HepG2 (cell line): ENCODE measurements at regions not wholly inside any gene's neighbourhood (a gene's known extent, or its start where the extent isn't known, plus 50 kb on each side); places are given as distances from the start of the nearest gene placed in this dataset.

Experiments
- ATAC-seq: fragments of 200-7000 bp; cut with Tn5 transposase; 3 replicates; pipeline ENCODE4 v1.9.1; 2020; ENCODE audit warnings: mild to moderate bottlenecking, moderate library complexity
- BruUV-seq: library from RNA; stranded (reverse); fragments of 400-500 nt; replicated peaks from 2 replicates; lab custom pipeline; 2021; lab: Mats Ljungman, UMichigan
- CTCF ChIA-PET: fragments of 300-600 bp; formaldehyde crosslinking; extraction: SDS; loops from one replicate; lab custom pipeline; 2021; ENCODE audit warnings: low total read pairs, inconsistent platforms, low intra/inter-chr PET ratio; lab: Yijun Ruan, JAX
- POLR2A ChIA-PET: fragments of 350-600 bp; sonication (Branson Sonifier 250); formaldehyde crosslinking; loops from one replicate; lab custom pipeline; 2020; ENCODE audit warnings: antibody characterized with exemption, inconsistent platforms; lab: Yijun Ruan, JAX
- DNase-seq: peaks from one replicate; pipeline ENCODE4 v3.0.0-alpha.2; 2015; ENCODE audit warnings: low spot score
- FAIRE-seq: peaks from 3 replicates; lab custom pipeline; 2011; peaks lifted over from hg19 to GRCh38; lab: Jason Lieb, UNC
- H2AFZ ChIP-seq: one replicate; pipeline ENCODE4 v1.6.1; 2011; ENCODE audit warnings: low read length, inconsistent platforms
- H3K27ac ChIP-seq: fragments of 300-600 bp; 3 replicates; pipeline ENCODE4 v1.8.0; 2011; ENCODE audit warnings: mixed run types, mild to moderate bottlenecking, mixed read lengths, low read length, inconsistent platforms; ENCODE audit not compliant: insufficient read depth; ENCODE audit errors: extremely low read length
- H3K27me3 ChIP-seq, 2 experiments: fragments of 200-600 bp in 1 of 2; 2 replicates in 1 of 2; 3 replicates in 1 of 2; pipeline versions ENCODE4 v1.6.0 to v1.8.0; 2011; ENCODE audit warnings: low read length in 2 of 2, mild to moderate bottlenecking in 2 of 2, moderate library complexity in 2 of 2, inconsistent platforms in 1 of 2; ENCODE audit not compliant: insufficient read depth in 2 of 2, control insufficient read depth in 1 of 2
- H3K36me3 ChIP-seq, 2 experiments: fragments of 200-600 bp in 1 of 2; replicated peaks in 1 of 2; 2 replicates in 1 of 2; 3 replicates in 1 of 2; pipeline versions ENCODE4 v1.5.1 to v1.8.0; 2011; ENCODE audit warnings: low read length in 2 of 2, inconsistent platforms in 1 of 2; ENCODE audit not compliant: insufficient read depth in 2 of 2, control insufficient read depth in 1 of 2
- H3K4me1 ChIP-seq: 2 replicates; pipeline ENCODE4 v1.5.1; 2012; ENCODE audit warnings: low read length, inconsistent platforms; ENCODE audit not compliant: insufficient read depth
- H3K4me2 ChIP-seq: 2 replicates; pipeline ENCODE4 v1.6.0; 2011; ENCODE audit warnings: low read depth, low read length, inconsistent platforms
- H3K4me3 ChIP-seq, 3 experiments: fragments of 200-600 bp in 1 of 3; sonication (generic), shearing (Covaris generic) in 1 of 3; replicated peaks in 1 of 3; 2 replicates each; pipeline ENCODE4 v1.5.1; 2011 to 2016; ENCODE audit warnings: low read length in 3 of 3, inconsistent platforms in 2 of 3, low read depth in 2 of 3, mild to moderate bottlenecking in 2 of 3, control low read depth in 1 of 3, mixed read lengths in 1 of 3; ENCODE audit not compliant: insufficient read depth in 1 of 3
- H3K79me2 ChIP-seq: one replicate; pipeline ENCODE4 v1.6.1; 2011; ENCODE audit warnings: low read length, inconsistent platforms; ENCODE audit not compliant: insufficient read depth
- H3K9ac ChIP-seq: 2 replicates; pipeline ENCODE4 v1.6.0; 2011; ENCODE audit warnings: mild to moderate bottlenecking, low read depth, low read length, inconsistent platforms; ENCODE audit not compliant: insufficient read depth
- H3K9me3 ChIP-seq: 2 replicates; pipeline ENCODE4 v1.5.1; 2012; ENCODE audit warnings: mild to moderate bottlenecking, low read length
- H4K20me1 ChIP-seq: 2 replicates; pipeline ENCODE4 v1.6.0; 2011; ENCODE audit warnings: inconsistent platforms, mild to moderate bottlenecking, low read length, moderate library complexity; ENCODE audit not compliant: insufficient read depth
- EHMT2 ChIP-seq: fragments of 200-600 bp; sonication (generic); IDR thresholded peaks from 2 replicates; pipeline ENCODE4 v1.7.0; 2017; ENCODE audit warnings: antibody characterized with exemption, low read depth, low read length, borderline replicate concordance
- HMG20B ChIP-seq: conservative IDR thresholded peaks from 2 replicates; pipeline ENCODE4 v1.6.1; 2016; ENCODE audit warnings: missing genetic modification reagents, missing compliant biosample characterization
- HNRNPUL1 ChIP-seq: fragments of 200-400 bp; formaldehyde crosslinking; IDR thresholded peaks from 2 replicates; pipeline ENCODE4 v1.6.1; 2017; ENCODE audit warnings: low read depth, mild to moderate bottlenecking, low read length, moderate library complexity
- MTA3 ChIP-seq: sonication (generic); formaldehyde crosslinking; IDR thresholded peaks from 2 replicates; pipeline ENCODE4 v1.4.0; 2020; ENCODE audit warnings: missing genetic modification reagents
- MYNN ChIP-seq: sonication (generic); formaldehyde crosslinking; IDR thresholded peaks from 2 replicates; pipeline ENCODE4 v1.4.0; 2020; ENCODE audit warnings: mild to moderate bottlenecking, low read depth, missing genetic modification reagents
- NFATC3 ChIP-seq: sonication (generic); formaldehyde crosslinking; IDR thresholded peaks from 2 replicates; pipeline ENCODE4 v1.5.1; 2020; ENCODE audit warnings: mild to moderate bottlenecking, missing genetic modification reagents
- NFE2L1 ChIP-seq: sonication (generic); formaldehyde crosslinking; IDR thresholded peaks from 2 replicates; pipeline ENCODE4 v1.4.0; 2020; ENCODE audit warnings: missing genetic modification reagents, mild to moderate bottlenecking, borderline replicate concordance
- REPIN1 ChIP-seq: sonication (generic); formaldehyde crosslinking; IDR thresholded peaks from 2 replicates; pipeline ENCODE4 v1.8.0; 2022; ENCODE audit warnings: missing genetic modification reagents, low read depth, mild to moderate bottlenecking, borderline replicate concordance
- SATB2 ChIP-seq: sonication (generic); formaldehyde crosslinking; IDR thresholded peaks from 2 replicates; pipeline ENCODE4 v1.5.0; 2020; ENCODE audit warnings: missing genetic modification reagents
- SMYD3 ChIP-seq: sonication (generic); formaldehyde crosslinking; IDR thresholded peaks from 2 replicates; pipeline ENCODE4 v1.8.1; 2023; ENCODE audit warnings: mild to moderate bottlenecking, missing genetic modification reagents
- ZNF264 ChIP-seq: sonication (generic); formaldehyde crosslinking; IDR thresholded peaks from 2 replicates; pipeline ENCODE4 v1.4.0; 2020; ENCODE audit warnings: missing genetic modification reagents
- ZNF33A ChIP-seq: sonication (generic); formaldehyde crosslinking; IDR thresholded peaks from 2 replicates; pipeline ENCODE4 v1.5.1; 2020; ENCODE audit warnings: missing genetic modification reagents, mild to moderate bottlenecking, moderate library complexity, borderline replicate concordance
- ZNF350 ChIP-seq: sonication (generic); formaldehyde crosslinking; IDR thresholded peaks from 2 replicates; pipeline ENCODE4 v1.4.0; 2020; ENCODE audit warnings: mild to moderate bottlenecking, low read depth, missing genetic modification reagents, borderline replicate concordance
- ZNF550 ChIP-seq: sonication (generic); formaldehyde crosslinking; IDR thresholded peaks from 2 replicates; pipeline ENCODE4 v1.4.0; 2020; ENCODE audit warnings: mild to moderate bottlenecking, missing genetic modification reagents, borderline replicate concordance
- ZNF558 ChIP-seq: sonication (generic); formaldehyde crosslinking; IDR thresholded peaks from 2 replicates; pipeline ENCODE4 v1.9.0; 2022; ENCODE audit warnings: mild to moderate bottlenecking, missing genetic modification reagents, borderline replicate concordance
- ZNF564 ChIP-seq: sonication (generic); formaldehyde crosslinking; IDR thresholded peaks from 2 replicates; pipeline ENCODE4 v1.8.1; 2023; ENCODE audit warnings: mild to moderate bottlenecking, missing genetic modification reagents
- WGBS: methylation state at CpG from one replicate; pipeline ENCODE4 v1.1.6; 2017; ENCODE audit warnings: low lambda C conversion rate; 5-methylcytosine and 5-hydroxymethylcytosine counted together
- in situ Hi-C: cut with HindIII; loops from 2 replicates; pipeline ENCODE4 v1.10.0; 2017; ENCODE audit warnings: low pct_unique_long_range_greater_than_20kb; ENCODE audit not compliant: extremely low pct_ligation_motif_present
- intact Hi-C: fragments of 100-400 bp; cut with micrococcal nuclease; formaldehyde crosslinking; loops from one replicate; pipeline ENCODE4 v1.10.0; 2022; ENCODE audit not compliant: unreplicated experiment
- TF ChIP-seq, protein P1 (sequence below): IDR thresholded peaks from 2 replicates; pipeline ENCODE4 v1.6.1; 2018; ENCODE audit warnings: missing genetic modification reagents
- TF ChIP-seq, protein P2 (sequence below): sonication (generic); formaldehyde crosslinking; IDR thresholded peaks from 2 replicates; pipeline ENCODE4 v1.4.0; 2020; ENCODE audit warnings: missing genetic modification reagents, borderline replicate concordance

- Histone ChIP-seq H3K4me2 (no peak overlapping the region), H3K4me1 (no peaks in the 10 kb centered on the region), H3K27me3 (no peaks in the 10 kb centered on the region), H3K27ac (no peak overlapping the region), H3K79me2 (no peaks in the 10 kb centered on the region), H4K20me1 (no peaks in the 10 kb centered on the region), H3K36me3 (no peaks in the 10 kb centered on the region), H3K9ac (no peak overlapping the region), H2AFZ (no peak overlapping the region), H3K9me3 (no peaks in the 10 kb centered on the region), H3K4me3 (no peak overlapping the region)
- POLR2A ChIA-PET: no interaction called here
- FAIRE-seq (no peak), DNase-seq (no peak), ATAC-seq (no peak)
- in situ Hi-C loops (no loop called here), intact Hi-C loops (no loop called here)
- CTCF ChIA-PET: no interaction called here
- 2% methylated on average over 7 of the region's 8 CpGs for WGBS
- BruUV-seq: no TSS peak
- TF ChIP-seq, protein P1, sequence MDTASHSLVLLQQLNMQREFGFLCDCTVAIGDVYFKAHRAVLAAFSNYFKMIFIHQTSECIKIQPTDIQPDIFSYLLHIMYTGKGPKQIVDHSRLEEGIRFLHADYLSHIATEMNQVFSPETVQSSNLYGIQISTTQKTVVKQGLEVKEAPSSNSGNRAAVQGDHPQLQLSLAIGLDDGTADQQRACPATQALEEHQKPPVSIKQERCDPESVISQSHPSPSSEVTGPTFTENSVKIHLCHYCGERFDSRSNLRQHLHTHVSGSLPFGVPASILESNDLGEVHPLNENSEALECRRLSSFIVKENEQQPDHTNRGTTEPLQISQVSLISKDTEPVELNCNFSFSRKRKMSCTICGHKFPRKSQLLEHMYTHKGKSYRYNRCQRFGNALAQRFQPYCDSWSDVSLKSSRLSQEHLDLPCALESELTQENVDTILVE: no peak
- TF ChIP-seq EHMT2 (no peak), SATB2 (CRISPR knock-in tag) (no peak), SMYD3 (CRISPR knock-in tag) (no peak), ZNF558 (CRISPR knock-in tag) (no peak), ZNF33A (CRISPR knock-in tag) (no peak), ZNF550 (CRISPR knock-in tag) (no peak), REPIN1 (CRISPR knock-in tag) (no peak), MTA3 (CRISPR knock-in tag) (no peak), ZNF350 (CRISPR knock-in tag) (no peak), NFE2L1 (CRISPR knock-in tag) (no peak), ZNF564 (CRISPR knock-in tag) (no peak), HNRNPUL1 (no peak), MYNN (no peak), NFATC3 (CRISPR knock-in tag) (no peak), HMG20B (CRISPR knock-in tag) (no peak), ZNF264 (CRISPR knock-in tag) (no peak)
- TF ChIP-seq, protein P2, sequence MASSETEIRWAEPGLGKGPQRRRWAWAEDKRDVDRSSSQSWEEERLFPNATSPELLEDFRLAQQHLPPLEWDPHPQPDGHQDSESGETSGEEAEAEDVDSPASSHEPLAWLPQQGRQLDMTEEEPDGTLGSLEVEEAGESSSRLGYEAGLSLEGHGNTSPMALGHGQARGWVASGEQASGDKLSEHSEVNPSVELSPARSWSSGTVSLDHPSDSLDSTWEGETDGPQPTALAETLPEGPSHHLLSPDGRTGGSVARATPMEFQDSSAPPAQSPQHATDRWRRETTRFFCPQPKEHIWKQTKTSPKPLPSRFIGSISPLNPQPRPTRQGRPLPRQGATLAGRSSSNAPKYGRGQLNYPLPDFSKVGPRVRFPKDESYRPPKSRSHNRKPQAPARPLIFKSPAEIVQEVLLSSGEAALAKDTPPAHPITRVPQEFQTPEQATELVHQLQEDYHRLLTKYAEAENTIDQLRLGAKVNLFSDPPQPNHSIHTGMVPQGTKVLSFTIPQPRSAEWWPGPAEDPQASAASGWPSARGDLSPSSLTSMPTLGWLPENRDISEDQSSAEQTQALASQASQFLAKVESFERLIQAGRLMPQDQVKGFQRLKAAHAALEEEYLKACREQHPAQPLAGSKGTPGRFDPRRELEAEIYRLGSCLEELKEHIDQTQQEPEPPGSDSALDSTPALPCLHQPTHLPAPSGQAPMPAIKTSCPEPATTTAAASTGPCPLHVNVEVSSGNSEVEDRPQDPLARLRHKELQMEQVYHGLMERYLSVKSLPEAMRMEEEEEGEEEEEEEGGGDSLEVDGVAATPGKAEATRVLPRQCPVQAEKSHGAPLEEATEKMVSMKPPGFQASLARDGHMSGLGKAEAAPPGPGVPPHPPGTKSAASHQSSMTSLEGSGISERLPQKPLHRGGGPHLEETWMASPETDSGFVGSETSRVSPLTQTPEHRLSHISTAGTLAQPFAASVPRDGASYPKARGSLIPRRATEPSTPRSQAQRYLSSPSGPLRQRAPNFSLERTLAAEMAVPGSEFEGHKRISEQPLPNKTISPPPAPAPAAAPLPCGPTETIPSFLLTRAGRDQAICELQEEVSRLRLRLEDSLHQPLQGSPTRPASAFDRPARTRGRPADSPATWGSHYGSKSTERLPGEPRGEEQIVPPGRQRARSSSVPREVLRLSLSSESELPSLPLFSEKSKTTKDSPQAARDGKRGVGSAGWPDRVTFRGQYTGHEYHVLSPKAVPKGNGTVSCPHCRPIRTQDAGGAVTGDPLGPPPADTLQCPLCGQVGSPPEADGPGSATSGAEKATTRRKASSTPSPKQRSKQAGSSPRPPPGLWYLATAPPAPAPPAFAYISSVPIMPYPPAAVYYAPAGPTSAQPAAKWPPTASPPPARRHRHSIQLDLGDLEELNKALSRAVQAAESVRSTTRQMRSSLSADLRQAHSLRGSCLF: no peak
Measured at GRCh38 chr13:28607187-28607955, 51.6 kb upstream of the POMP start.
